ENCODE measurements at regions not wholly inside any gene's neighbourhood (a gene's known extent, or its start where the extent isn't known, plus 50 kb on each side); places are given as distances from the start of the nearest gene placed in this dataset.

GRCh38 chr10:113993489-113993991 is 50.1 kb upstream of the ADRB1 start:
- no peaks in the 10 kb centered on the region for H3K79me2 ChIP-seq (ENCODE audit: insufficient read depth, low read length)
- no peak overlapping the region for H3K27ac ChIP-seq (ENCODE audit: extremely low read length, insufficient read depth, low read length)
- TF ChIP-seq CTCF (CRISPR knock-in tag; IDR thresholded peaks at IDR 0.05) (0 out of 2 replicates have a peak, but pooled peaks have one; percentile 11), ZNF564 (CRISPR knock-in tag; IDR thresholded peaks at IDR 0.05) (no peak), NKX3-1 (CRISPR knock-in tag; IDR thresholded peaks at IDR 0.05) (no peak)
- no peak for ATAC-seq
- CTCF ChIA-PET (ENCODE audit: low intra/inter-chr PET ratio, low total read pairs), result no interaction called here
- H2AFZ ChIP-seq (ENCODE audit: low read length), result no peak overlapping the region
- H3K27me3 ChIP-seq (ENCODE audit: control insufficient read depth in 1 of 2, insufficient read depth in 2 of 2, low read length in 2 of 2), result peaks cover 0 to 3% of the 10 kb centered on the region in 2 experiments; a peak in 1 of 5 replicates
- H3K4me3 ChIP-seq (replicated peaks in 1 of 3; ENCODE audit: insufficient read depth in 1 of 3, low read depth in 2 of 3, low read length in 3 of 3), result no peak overlapping the region
- WGBS (ENCODE audit: low lambda C conversion rate), result 48% methylated on average over 3 of the region's 3 CpGs
- FAIRE-seq, result no peak
- H3K36me3 ChIP-seq (replicated peaks in 1 of 2; ENCODE audit: control insufficient read depth in 1 of 2, insufficient read depth in 2 of 2, low read length in 2 of 2), result no peaks in the 10 kb centered on the region
- H4K20me1 ChIP-seq (ENCODE audit: insufficient read depth, low read length), result no peaks in the 10 kb centered on the region
- no peak overlapping the region for H3K4me2 ChIP-seq (ENCODE audit: low read depth, low read length)
- in situ Hi-C loops (cut with HindIII; ENCODE audit: extremely low pct_ligation_motif_present, low pct_unique_long_range_greater_than_20kb) (no loop called here), intact Hi-C loops (cut with micrococcal nuclease; ENCODE audit: unreplicated experiment) (no loop called here)
- no peaks in the 10 kb centered on the region for H3K4me1 ChIP-seq (ENCODE audit: insufficient read depth, low read length)
- BruUV-seq (replicated peaks), result no TSS peak
- no peak for DNase-seq (ENCODE audit: low spot score)
- H3K9ac ChIP-seq (ENCODE audit: insufficient read depth, low read depth, low read length), result no peak overlapping the region
- no peaks in the 10 kb centered on the region for H3K9me3 ChIP-seq (ENCODE audit: low read length)
- POLR2A ChIA-PET, result no interaction called here
